HepG2 (cell line): ENCODE measurements at regions not wholly inside any gene's neighbourhood (a gene's known extent, or its start where the extent isn't known, plus 50 kb on each side); places are given as distances from the start of the nearest gene placed in this dataset.
A peak's percentile ranks its signal among the peaks of the same experiment; 100 is the strongest.

Experiments
- FIP1L1 ChIP-seq: fragments of 200-400 bp; formaldehyde crosslinking; IDR thresholded peaks from 2 replicates; pipeline ENCODE4 v1.6.1; 2018; ENCODE audit warnings: low read depth, mild to moderate bottlenecking, low read length, moderate library complexity, borderline replicate concordance; ENCODE audit not compliant: insufficient read depth
- HOXA3 ChIP-seq: sonication (generic); formaldehyde crosslinking; IDR thresholded peaks from 2 replicates; pipeline ENCODE4 v1.5.0; 2020; ENCODE audit warnings: missing genetic modification reagents
- HOXD1 ChIP-seq: sonication (generic); formaldehyde crosslinking; IDR thresholded peaks from 2 replicates; pipeline ENCODE4 v1.5.0; 2020; ENCODE audit warnings: missing genetic modification reagents
- IKZF5 ChIP-seq: IDR thresholded peaks from 2 replicates; pipeline ENCODE4 v1.6.1; 2018; ENCODE audit warnings: missing genetic modification reagents, mild to moderate bottlenecking, missing compliant biosample characterization
- KAT8 ChIP-seq: IDR thresholded peaks from 2 replicates; pipeline ENCODE4 v1.6.1; 2016; ENCODE audit warnings: missing genetic modification reagents, missing compliant biosample characterization
- LCORL ChIP-seq, 2 experiments: fragments of 450-650 bp in 1 of 2; sonication (generic) in 1 of 2; formaldehyde crosslinking in 1 of 2; IDR thresholded peaks; 2 replicates each; pipeline versions ENCODE4 v1.5.0 to v1.6.1; 2017 to 2020; ENCODE audit warnings: antibody characterized with exemption in 1 of 2, missing genetic modification reagents in 1 of 2
- NR1H2 ChIP-seq: sonication (generic); formaldehyde crosslinking; IDR thresholded peaks from 2 replicates; pipeline ENCODE4 v1.8.1; 2022; ENCODE audit warnings: low read depth, missing genetic modification reagents, borderline replicate concordance
- PITX1 ChIP-seq: sonication (generic); formaldehyde crosslinking; IDR thresholded peaks from 2 replicates; pipeline ENCODE4 v1.5.1; 2020; ENCODE audit warnings: mild to moderate bottlenecking, missing genetic modification reagents
- SIN3B ChIP-seq: fragments of 150-350 bp; IDR thresholded peaks from 2 replicates; pipeline ENCODE4 v1.6.1; 2014; ENCODE audit warnings: low read length
- SMAD3 ChIP-seq: sonication (generic); formaldehyde crosslinking; IDR thresholded peaks from 2 replicates; pipeline ENCODE4 v1.4.0; 2020; ENCODE audit warnings: missing genetic modification reagents
- SMARCC2 ChIP-seq: fragments of 450-650 bp; IDR thresholded peaks from 2 replicates; pipeline ENCODE4 v1.6.1; 2017; ENCODE audit warnings: antibody characterized with exemption, mild to moderate bottlenecking
- SOX13 ChIP-seq, 3 experiments: fragments of 450-650 bp in 1 of 3; sonication (generic) in 1 of 3; formaldehyde crosslinking in 1 of 3; IDR thresholded peaks in 2 of 3; conservative IDR thresholded peaks in 1 of 3; 2 replicates each; pipeline versions ENCODE4 v1.5.0 to v1.6.1; 2016 to 2020; ENCODE audit warnings: antibody characterized with exemption in 1 of 3, mild to moderate bottlenecking in 1 of 3, missing compliant biosample characterization in 1 of 3, missing genetic modification reagents in 1 of 3, moderate library complexity in 1 of 3
- ZBTB10 ChIP-seq: sonication (generic); formaldehyde crosslinking; IDR thresholded peaks from 2 replicates; pipeline ENCODE4 v1.4.0; 2020; ENCODE audit warnings: missing genetic modification reagents, borderline replicate concordance
- ZNF12 ChIP-seq: sonication (generic); formaldehyde crosslinking; IDR thresholded peaks from 2 replicates; pipeline ENCODE4 v1.5.0; 2020; ENCODE audit warnings: missing genetic modification reagents
- ZNF547 ChIP-seq: sonication (generic); formaldehyde crosslinking; IDR thresholded peaks from 2 replicates; pipeline ENCODE4 v1.5.1; 2020; ENCODE audit warnings: mild to moderate bottlenecking, missing genetic modification reagents
- ZNF598 ChIP-seq: sonication (generic); formaldehyde crosslinking; IDR thresholded peaks from 2 replicates; pipeline ENCODE4 v1.5.1; 2020; ENCODE audit warnings: mild to moderate bottlenecking, missing genetic modification reagents, borderline replicate concordance
- ZNF609 ChIP-seq: sonication (generic); formaldehyde crosslinking; IDR thresholded peaks from 2 replicates; pipeline ENCODE4 v1.4.0; 2020; ENCODE audit warnings: mild to moderate bottlenecking, missing genetic modification reagents, borderline replicate concordance

GRCh38 chr4:89640620-89641366 is 196.2 kb downstream of the SNCA start (continued):
- TF ChIP-seq ZNF609 (CRISPR knock-in tag) (no peak), FIP1L1 (no peak), ZNF547 (CRISPR knock-in tag) (no peak), SMAD3 (CRISPR knock-in tag) (no peak), SIN3B (no peak), PITX1 (CRISPR knock-in tag) (peak; percentile 53; the same call in 1 of the 2 replicates), ZNF12 (CRISPR knock-in tag) (no peak), SMARCC2 (no peak), HOXD1 (CRISPR knock-in tag) (no peak), HOXA3 (CRISPR knock-in tag) (peak; percentile 35; the same call in 1 of the 2 replicates), SOX13 (IDR thresholded peaks at IDR 0.05) (no peak), SOX13 (CRISPR knock-in tag; conservative IDR thresholded peaks at IDR 0.05 in 1 of 2, IDR thresholded peaks at IDR 0.05 in 1 of 2) (no peak), ZNF598 (0 out of 2 replicates have a peak, but pooled peaks have one; percentile 19), ZBTB10 (CRISPR knock-in tag) (no peak), LCORL (IDR thresholded peaks at IDR 0.05) (no peak), LCORL (CRISPR knock-in tag; IDR thresholded peaks at IDR 0.05) (peak; percentile 35; the same call in 1 of the 2 replicates), IKZF5 (CRISPR knock-in tag) (no peak), NR1H2 (CRISPR knock-in tag) (no peak), KAT8 (0 out of 2 replicates have a peak, but pooled peaks have one; percentile 26)
